HEK293 (cell line): ENCODE measurements at regions not wholly inside any gene's neighbourhood (a gene's known extent, or its start where the extent isn't known, plus 50 kb on each side); places are given as distances from the start of the nearest gene placed in this dataset.

Source experiments
- ELK4 ChIP-seq: IDR thresholded peaks from 2 replicates; pipeline ENCODE4 v1.6.1; 2011; ENCODE audit warnings: mild to moderate bottlenecking, low read depth, low read length, borderline replicate concordance
- PRDM10 ChIP-seq: fragments of 450-650 bp; formaldehyde crosslinking; IDR thresholded peaks from 2 replicates; pipeline ENCODE4 v1.5.1; 2016; ENCODE audit warnings: missing biosample characterization, missing genetic modification characterization
- ZBTB26 ChIP-seq: fragments of 450-650 bp; formaldehyde crosslinking; optimal IDR thresholded peaks from 2 replicates; pipeline ENCODE3; 2016; ENCODE audit warnings: missing biosample characterization, mild to moderate bottlenecking, missing genetic modification characterization
- ZBTB8A ChIP-seq: fragments of 450-650 bp; formaldehyde crosslinking; IDR thresholded peaks from 2 replicates; pipeline ENCODE4 v1.5.1; 2016; ENCODE audit warnings: missing biosample characterization, missing genetic modification characterization
- TF ChIP-seq, protein P1 (sequence below): fragments of 450-650 bp; formaldehyde crosslinking; IDR thresholded peaks from 2 replicates; pipeline ENCODE4 v1.5.1; 2016; ENCODE audit warnings: missing biosample characterization, missing genetic modification characterization
- TF ChIP-seq, protein P2 (sequence below): fragments of 450-650 bp; formaldehyde crosslinking; IDR thresholded peaks from 2 replicates; pipeline ENCODE4 v1.5.1; 2016; ENCODE audit warnings: missing biosample characterization, missing genetic modification characterization, low read depth

DNA sequence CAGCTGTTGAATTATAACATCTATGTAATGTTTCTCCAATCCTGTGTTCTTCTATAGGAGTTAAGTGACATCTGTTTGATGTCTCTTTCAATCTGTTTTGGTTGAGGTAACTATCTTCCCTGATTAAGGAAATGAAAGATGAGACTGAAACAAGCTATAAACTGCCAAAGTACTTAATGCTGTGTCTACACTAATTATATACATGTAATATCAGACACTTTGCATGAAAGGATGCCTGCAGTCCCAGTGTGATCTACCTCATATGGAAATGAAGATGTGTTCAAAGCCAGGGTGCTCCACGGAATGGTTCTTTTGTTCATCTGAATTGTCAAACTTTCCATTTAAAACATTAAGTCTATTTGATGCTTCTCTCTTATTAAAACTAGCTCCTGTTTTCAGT lies 958.3 kb downstream of the GALC start:
- TF ChIP-seq, protein P1, sequence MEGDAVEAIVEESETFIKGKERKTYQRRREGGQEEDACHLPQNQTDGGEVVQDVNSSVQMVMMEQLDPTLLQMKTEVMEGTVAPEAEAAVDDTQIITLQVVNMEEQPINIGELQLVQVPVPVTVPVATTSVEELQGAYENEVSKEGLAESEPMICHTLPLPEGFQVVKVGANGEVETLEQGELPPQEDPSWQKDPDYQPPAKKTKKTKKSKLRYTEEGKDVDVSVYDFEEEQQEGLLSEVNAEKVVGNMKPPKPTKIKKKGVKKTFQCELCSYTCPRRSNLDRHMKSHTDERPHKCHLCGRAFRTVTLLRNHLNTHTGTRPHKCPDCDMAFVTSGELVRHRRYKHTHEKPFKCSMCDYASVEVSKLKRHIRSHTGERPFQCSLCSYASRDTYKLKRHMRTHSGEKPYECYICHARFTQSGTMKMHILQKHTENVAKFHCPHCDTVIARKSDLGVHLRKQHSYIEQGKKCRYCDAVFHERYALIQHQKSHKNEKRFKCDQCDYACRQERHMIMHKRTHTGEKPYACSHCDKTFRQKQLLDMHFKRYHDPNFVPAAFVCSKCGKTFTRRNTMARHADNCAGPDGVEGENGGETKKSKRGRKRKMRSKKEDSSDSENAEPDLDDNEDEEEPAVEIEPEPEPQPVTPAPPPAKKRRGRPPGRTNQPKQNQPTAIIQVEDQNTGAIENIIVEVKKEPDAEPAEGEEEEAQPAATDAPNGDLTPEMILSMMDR (tag by site-specific recombination) = no peak
- TF ChIP-seq, protein P2, sequence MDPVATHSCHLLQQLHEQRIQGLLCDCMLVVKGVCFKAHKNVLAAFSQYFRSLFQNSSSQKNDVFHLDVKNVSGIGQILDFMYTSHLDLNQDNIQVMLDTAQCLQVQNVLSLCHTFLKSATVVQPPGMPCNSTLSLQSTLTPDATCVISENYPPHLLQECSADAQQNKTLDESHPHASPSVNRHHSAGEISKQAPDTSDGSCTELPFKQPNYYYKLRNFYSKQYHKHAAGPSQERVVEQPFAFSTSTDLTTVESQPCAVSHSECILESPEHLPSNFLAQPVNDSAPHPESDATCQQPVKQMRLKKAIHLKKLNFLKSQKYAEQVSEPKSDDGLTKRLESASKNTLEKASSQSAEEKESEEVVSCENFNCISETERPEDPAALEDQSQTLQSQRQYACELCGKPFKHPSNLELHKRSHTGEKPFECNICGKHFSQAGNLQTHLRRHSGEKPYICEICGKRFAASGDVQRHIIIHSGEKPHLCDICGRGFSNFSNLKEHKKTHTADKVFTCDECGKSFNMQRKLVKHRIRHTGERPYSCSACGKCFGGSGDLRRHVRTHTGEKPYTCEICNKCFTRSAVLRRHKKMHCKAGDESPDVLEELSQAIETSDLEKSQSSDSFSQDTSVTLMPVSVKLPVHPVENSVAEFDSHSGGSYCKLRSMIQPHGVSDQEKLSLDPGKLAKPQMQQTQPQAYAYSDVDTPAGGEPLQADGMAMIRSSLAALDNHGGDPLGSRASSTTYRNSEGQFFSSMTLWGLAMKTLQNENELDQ = no peak
- TF ChIP-seq ELK4 (no peak), ZBTB8A (tag by site-specific recombination) (no peak), PRDM10 (tag by site-specific recombination) (no peak), ZBTB26 (no peak)
